Central memory CD8-positive, alpha-beta T cell (primary cell): ENCODE measurements at regions not wholly inside any gene's neighbourhood (a gene's known extent, or its start where the extent isn't known, plus 50 kb on each side); places are given as distances from the start of the nearest gene placed in this dataset.
"Not testable (repeated sequence)": the region's sequence is repeated elsewhere in the genome, so short reads cannot be mapped to it uniquely, and the experiment has no call there.

Source experiments
- ATAC-seq: fragments of 150-1000 bp; cut with Tn5 transposase; replicated peaks from 2 replicates; pipeline ENCODE4 v1.10.0; 2022; ENCODE audit warnings: mild to moderate bottlenecking, moderate FRiP score, moderate number of reproducible peaks; ENCODE audit not compliant: poor library complexity, severe bottlenecking; ENCODE audit errors: extremely low read depth
- DNase-seq, 2 donors: peaks; one replicate each; pipeline ENCODE4 v3.0.0; 2021; ENCODE audit warnings: low spot score in 2 of 2
- H3K27ac Mint-ChIP-seq: one replicate; pipeline ENCODE4 v1.8.0; 2022; ENCODE audit warnings: low read depth, mild to moderate bottlenecking, moderate library complexity, mixed read lengths
- H3K27me3 Mint-ChIP-seq: one replicate; pipeline ENCODE4 v1.8.0; 2022; ENCODE audit warnings: mixed read lengths
- H3K36me3 Mint-ChIP-seq: one replicate; pipeline ENCODE4 v1.8.0; 2022; ENCODE audit warnings: mild to moderate bottlenecking, moderate library complexity, mixed read lengths; ENCODE audit not compliant: insufficient read depth
- H3K4me1 Mint-ChIP-seq: one replicate; pipeline ENCODE4 v1.8.0; 2022; ENCODE audit warnings: mixed read lengths
- H3K4me3 Mint-ChIP-seq: one replicate; pipeline ENCODE4 v1.8.0; 2022; ENCODE audit warnings: mild to moderate bottlenecking, moderate library complexity, mixed read lengths
- H3K9me3 Mint-ChIP-seq: one replicate; pipeline ENCODE4 v1.8.0; 2022; ENCODE audit warnings: mixed read lengths

- peak overlapping the region; percentile 58 for H3K4me3 Mint-ChIP-seq
- H3K9me3 Mint-ChIP-seq, H3K27me3 Mint-ChIP-seq, H3K36me3 Mint-ChIP-seq, DNase-seq: not testable (repeated sequence)
- ATAC-seq: peak; percentile 71
- peak overlapping the region; percentile 87 for H3K27ac Mint-ChIP-seq
- H3K4me1 Mint-ChIP-seq: peaks cover 38% of the 10 kb centered on the region
Observed at GRCh38 chr3:153643471-153643870, 477.7 kb upstream of the ARHGEF26 start.

GRCh38 chr3:153649286-153649839, 471.8 kb upstream of the ARHGEF26 start:
- Mint-ChIP-seq H3K4me3 (no peak overlapping the region), H3K36me3 (no peaks in the 10 kb centered on the region), H3K27ac (no peak overlapping the region), H3K27me3 (peaks cover 14% of the 10 kb centered on the region), H3K9me3 (no peaks in the 10 kb centered on the region), H3K4me1 (peaks cover 5% of the 10 kb centered on the region)
- DNase-seq (no peak), ATAC-seq (no peak)

GRCh38 chr3:153652076-153652475, 469.1 kb upstream of the ARHGEF26 start:
- no peak for DNase-seq
- no peak overlapping the region for H3K27ac Mint-ChIP-seq
- no peak for ATAC-seq
- no peaks in the 10 kb centered on the region for H3K36me3 Mint-ChIP-seq
- H3K27me3 Mint-ChIP-seq: peaks cover 23% of the 10 kb centered on the region
- H3K9me3 Mint-ChIP-seq: peaks cover 7% of the 10 kb centered on the region
- H3K4me3 Mint-ChIP-seq: no peak overlapping the region
- no peaks in the 10 kb centered on the region for H3K4me1 Mint-ChIP-seq

- DNase-seq: no peak
- no peak overlapping the region for H3K27ac Mint-ChIP-seq
- H3K9me3 Mint-ChIP-seq: peaks cover 7% of the 10 kb centered on the region
- H3K27me3 Mint-ChIP-seq: peaks cover 11% of the 10 kb centered on the region
- no peaks in the 10 kb centered on the region for H3K4me1 Mint-ChIP-seq
- no peak for ATAC-seq
- H3K36me3 Mint-ChIP-seq: no peaks in the 10 kb centered on the region
- H3K4me3 Mint-ChIP-seq: no peak overlapping the region
Observed at GRCh38 chr3:153657046-153657445, 464.1 kb upstream of the ARHGEF26 start.

- H3K27me3 Mint-ChIP-seq: peaks cover 11% of the 10 kb centered on the region
- H3K9me3 Mint-ChIP-seq: peaks cover 7% of the 10 kb centered on the region
- DNase-seq (no peak), ATAC-seq (no peak)
- no peak overlapping the region for H3K4me3 Mint-ChIP-seq
- no peaks in the 10 kb centered on the region for H3K4me1 Mint-ChIP-seq
- no peaks in the 10 kb centered on the region for H3K36me3 Mint-ChIP-seq
- no peak overlapping the region for H3K27ac Mint-ChIP-seq
Observed at GRCh38 chr3:153657461-153657860, 463.7 kb upstream of the ARHGEF26 start.

GRCh38 chr3:153658136-153658535, 463.1 kb upstream of the ARHGEF26 start:
- DNase-seq (no peak), ATAC-seq (no peak)
- Mint-ChIP-seq H3K4me3 (no peak overlapping the region), H3K36me3 (no peaks in the 10 kb centered on the region), H3K27me3 (peaks cover 11% of the 10 kb centered on the region), H3K27ac (no peak overlapping the region), H3K4me1 (no peaks in the 10 kb centered on the region), H3K9me3 (peaks cover 7% of the 10 kb centered on the region)

GRCh38 chr3:153666991-153667740, 454.0 kb upstream of the ARHGEF26 start:
- Mint-ChIP-seq H3K27me3 (no peaks in the 10 kb centered on the region), H3K36me3 (no peaks in the 10 kb centered on the region), H3K27ac (no peak overlapping the region), H3K9me3 (no peaks in the 10 kb centered on the region), H3K4me1 (no peaks in the 10 kb centered on the region), H3K4me3 (no peak overlapping the region)
- ATAC-seq: no peak
- DNase-seq: no peak

- no peaks in the 10 kb centered on the region for H3K4me1 Mint-ChIP-seq
- no peak overlapping the region for H3K27ac Mint-ChIP-seq
- no peaks in the 10 kb centered on the region for H3K9me3 Mint-ChIP-seq
- no peak overlapping the region for H3K4me3 Mint-ChIP-seq
- DNase-seq (no peak), ATAC-seq (no peak)
- H3K36me3 Mint-ChIP-seq: no peaks in the 10 kb centered on the region
- H3K27me3 Mint-ChIP-seq: no peaks in the 10 kb centered on the region
Observed at GRCh38 chr3:153669527-153669926, 451.7 kb upstream of the ARHGEF26 start.

- DNase-seq: no peak
- no peak overlapping the region for H3K27ac Mint-ChIP-seq
- H3K36me3 Mint-ChIP-seq: no peaks in the 10 kb centered on the region
- no peaks in the 10 kb centered on the region for H3K9me3 Mint-ChIP-seq
- H3K27me3 Mint-ChIP-seq: no peaks in the 10 kb centered on the region
- no peak overlapping the region for H3K4me3 Mint-ChIP-seq
- no peak for ATAC-seq
- no peaks in the 10 kb centered on the region for H3K4me1 Mint-ChIP-seq
Observed at GRCh38 chr3:153670577-153670976, 450.6 kb upstream of the ARHGEF26 start.

- Mint-ChIP-seq H3K36me3 (no peaks in the 10 kb centered on the region), H3K27me3 (no peaks in the 10 kb centered on the region), H3K27ac (no peak overlapping the region), H3K9me3 (no peaks in the 10 kb centered on the region), H3K4me1 (no peaks in the 10 kb centered on the region), H3K4me3 (no peak overlapping the region)
- no peak for ATAC-seq
- no peak for DNase-seq
Observed at GRCh38 chr3:153673853-153674252, 447.3 kb upstream of the ARHGEF26 start.

GRCh38 chr3:153679714-153680113, 441.5 kb upstream of the ARHGEF26 start:
- H3K27me3 Mint-ChIP-seq: peaks cover 12% of the 10 kb centered on the region
- H3K27ac Mint-ChIP-seq: no peak overlapping the region
- H3K9me3 Mint-ChIP-seq: no peaks in the 10 kb centered on the region
- H3K4me3 Mint-ChIP-seq: no peak overlapping the region
- peaks cover 5% of the 10 kb centered on the region for H3K4me1 Mint-ChIP-seq
- ATAC-seq: no peak
- no peak for DNase-seq
- no peaks in the 10 kb centered on the region for H3K36me3 Mint-ChIP-seq

- ATAC-seq: peak; percentile 58
Observed at GRCh38 chr3:153680526-153680925, 440.7 kb upstream of the ARHGEF26 start.

GRCh38 chr3:153681057-153681456, 440.1 kb upstream of the ARHGEF26 start:
- no peak for ATAC-seq
- H3K27ac Mint-ChIP-seq: no peak overlapping the region
- no peaks in the 10 kb centered on the region for H3K36me3 Mint-ChIP-seq

More at GRCh38 chr3:153680526-153680925, 440.7 kb upstream of the ARHGEF26 start:
- Mint-ChIP-seq H3K27me3 (peaks cover 12% of the 10 kb centered on the region), H3K27ac (no peak overlapping the region), H3K4me3 (no peak overlapping the region), H3K9me3 (no peaks in the 10 kb centered on the region), H3K36me3 (no peaks in the 10 kb centered on the region), H3K4me1 (peaks cover 5% of the 10 kb centered on the region)
- no peak for DNase-seq

More at GRCh38 chr3:153681057-153681456, 440.1 kb upstream of the ARHGEF26 start:
- peaks cover 12% of the 10 kb centered on the region for H3K27me3 Mint-ChIP-seq
- no peak overlapping the region for H3K4me3 Mint-ChIP-seq
- H3K9me3 Mint-ChIP-seq: no peaks in the 10 kb centered on the region
- no peak for DNase-seq
- peaks cover 5% of the 10 kb centered on the region for H3K4me1 Mint-ChIP-seq
